NCI-H2227 (cell line): ENCODE measurements at regions not wholly inside any gene's neighbourhood (a gene's known extent, or its start where the extent isn't known, plus 50 kb on each side); places are given as distances from the start of the nearest gene placed in this dataset.

Experiments
- DNase-seq: peaks from one replicate; lab custom pipeline; 2025; ENCODE audit not compliant: unreplicated experiment; lab: John Stamatoyannopoulos, UW

DNA sequence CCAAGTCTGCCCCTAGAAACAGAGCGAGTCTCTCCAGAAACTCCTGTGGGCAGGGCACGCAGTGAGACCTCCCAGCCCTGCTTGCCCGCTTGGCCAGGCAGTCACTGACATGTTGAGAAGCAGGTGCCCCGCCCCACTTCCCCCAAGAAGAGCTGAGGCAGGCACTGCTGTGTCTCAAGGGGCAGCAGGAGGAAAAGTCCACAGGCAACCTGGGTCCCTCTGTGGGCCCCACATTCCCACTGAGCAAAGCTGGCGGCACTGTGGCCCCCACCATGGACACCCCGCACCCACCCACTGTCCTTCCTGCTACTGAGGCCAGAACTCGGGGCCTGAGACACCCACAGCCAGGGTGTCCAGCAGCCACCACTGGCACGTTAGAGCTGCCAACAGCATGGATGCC lies 137.3 kb upstream of the NKX1-1 start:
- DNase-seq = no peak

DNA sequence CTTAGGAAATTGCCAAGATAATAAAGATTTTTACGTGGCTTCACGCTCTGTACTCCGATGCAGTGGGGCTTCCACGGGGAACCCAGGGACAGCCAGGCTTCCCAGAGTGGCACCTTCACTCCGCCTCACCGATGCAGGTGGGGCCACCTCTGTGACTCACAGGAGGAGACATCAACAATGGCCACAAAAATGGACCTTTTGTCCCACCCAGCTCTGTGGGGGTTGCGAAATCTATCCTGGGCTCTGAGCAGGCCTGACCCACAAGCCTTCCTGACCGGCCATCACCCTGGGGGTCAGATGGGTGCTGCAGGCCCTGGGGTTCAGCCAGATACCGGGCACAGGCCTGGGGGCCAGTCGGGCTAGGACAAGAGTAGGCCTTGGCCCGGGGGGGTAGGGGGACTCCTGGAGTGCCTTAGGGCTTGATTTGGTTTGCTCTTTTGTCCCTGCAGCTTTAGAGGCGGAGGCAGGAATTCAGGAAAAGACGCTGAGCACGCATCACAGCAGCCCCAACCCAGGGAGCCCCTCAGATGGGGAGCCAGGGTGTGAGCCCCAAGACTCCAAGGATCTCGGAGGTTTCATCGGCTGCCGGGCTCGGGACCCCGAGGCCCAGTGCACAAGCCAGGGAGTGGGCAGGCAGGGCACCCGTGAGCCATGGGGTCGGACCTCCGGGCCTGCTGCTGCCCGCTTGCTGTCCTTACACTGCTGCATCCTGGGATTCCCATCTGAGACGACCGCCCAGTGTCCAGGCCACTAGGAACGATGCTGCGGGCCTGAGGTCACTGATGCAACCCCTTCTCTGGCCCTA lies 136.5 kb upstream of the NKX1-1 start:
- no peak for DNase-seq

- DNase-seq = no peak
Observed at GRCh38 chr4:1542226-1542490, 135.9 kb upstream of the NKX1-1 start.

DNA sequence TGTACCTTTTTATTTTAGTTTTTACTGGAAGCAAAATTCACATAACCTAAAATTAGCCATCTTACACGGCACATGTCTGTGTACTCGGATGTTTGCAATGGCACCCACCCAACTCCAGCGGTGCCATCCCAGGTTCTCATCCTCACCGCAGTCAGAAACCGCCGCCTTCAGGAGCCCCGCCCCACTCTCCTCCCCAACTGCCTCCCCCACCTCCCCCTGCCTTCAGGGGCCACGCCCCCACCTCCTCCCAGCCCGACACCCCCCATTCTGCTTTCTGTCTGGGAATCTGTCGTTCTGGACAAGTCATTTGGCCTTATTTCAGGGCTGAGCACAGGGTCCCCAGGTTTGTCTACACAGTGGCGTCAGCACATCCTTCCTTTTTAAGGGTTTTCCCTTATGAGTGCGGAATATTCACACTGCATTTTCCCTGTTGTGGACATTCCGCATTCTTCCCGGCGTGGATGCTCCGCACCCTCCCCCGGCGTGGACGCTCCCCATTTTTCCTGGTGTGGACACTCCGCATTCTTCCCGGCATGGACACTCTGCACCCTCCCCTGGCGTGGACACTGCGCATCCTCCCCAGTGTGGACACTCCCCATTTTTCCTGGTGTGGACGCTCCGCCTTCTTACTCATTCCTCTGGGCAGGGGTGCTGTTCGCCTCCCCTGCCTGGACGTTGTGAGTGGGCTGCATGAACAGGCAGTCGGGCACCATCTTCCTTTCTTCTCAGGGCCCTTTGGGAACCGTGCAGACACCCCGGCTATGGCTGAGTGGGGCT lies 135.4 kb upstream of the NKX1-1 start:
- no peak for DNase-seq

DNA sequence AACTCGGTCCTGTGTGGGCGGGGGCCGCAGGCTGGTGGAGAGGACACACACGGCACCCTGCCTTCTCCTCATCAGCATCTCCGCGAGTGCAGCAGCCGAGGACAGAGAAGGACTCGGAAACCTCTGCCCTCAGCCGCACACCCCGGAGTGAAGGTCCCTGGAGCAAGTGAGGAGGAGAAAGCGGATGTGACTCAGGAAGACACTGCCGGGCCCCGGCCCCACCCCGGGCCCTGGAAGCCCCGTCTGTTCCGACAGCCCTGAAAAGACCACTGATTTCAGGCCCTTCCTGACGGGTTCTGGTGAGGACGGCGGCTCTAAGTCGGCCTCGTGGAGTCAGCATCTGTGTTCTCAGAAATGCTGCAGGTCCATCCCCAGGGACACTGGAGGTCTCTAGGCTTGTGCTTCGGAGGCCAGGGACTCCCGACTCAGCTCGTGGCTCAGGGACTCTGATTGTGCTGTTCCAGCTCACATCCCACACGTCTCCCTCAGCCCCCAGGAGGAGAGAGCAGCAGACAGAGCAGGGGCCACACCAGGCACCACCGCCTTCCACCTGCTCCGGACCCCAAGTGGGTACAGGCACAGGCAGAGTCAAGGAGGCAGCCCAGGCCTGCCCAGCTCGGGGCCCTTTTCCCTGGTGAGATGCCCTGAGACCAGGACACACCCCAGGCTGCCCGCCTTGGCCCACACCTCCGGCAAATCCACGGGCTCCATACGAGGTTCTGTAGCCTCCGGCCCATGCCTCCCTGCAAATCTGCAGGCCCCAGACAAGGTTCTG lies 134.5 kb upstream of the NKX1-1 start:
- DNase-seq = no peak

DNA sequence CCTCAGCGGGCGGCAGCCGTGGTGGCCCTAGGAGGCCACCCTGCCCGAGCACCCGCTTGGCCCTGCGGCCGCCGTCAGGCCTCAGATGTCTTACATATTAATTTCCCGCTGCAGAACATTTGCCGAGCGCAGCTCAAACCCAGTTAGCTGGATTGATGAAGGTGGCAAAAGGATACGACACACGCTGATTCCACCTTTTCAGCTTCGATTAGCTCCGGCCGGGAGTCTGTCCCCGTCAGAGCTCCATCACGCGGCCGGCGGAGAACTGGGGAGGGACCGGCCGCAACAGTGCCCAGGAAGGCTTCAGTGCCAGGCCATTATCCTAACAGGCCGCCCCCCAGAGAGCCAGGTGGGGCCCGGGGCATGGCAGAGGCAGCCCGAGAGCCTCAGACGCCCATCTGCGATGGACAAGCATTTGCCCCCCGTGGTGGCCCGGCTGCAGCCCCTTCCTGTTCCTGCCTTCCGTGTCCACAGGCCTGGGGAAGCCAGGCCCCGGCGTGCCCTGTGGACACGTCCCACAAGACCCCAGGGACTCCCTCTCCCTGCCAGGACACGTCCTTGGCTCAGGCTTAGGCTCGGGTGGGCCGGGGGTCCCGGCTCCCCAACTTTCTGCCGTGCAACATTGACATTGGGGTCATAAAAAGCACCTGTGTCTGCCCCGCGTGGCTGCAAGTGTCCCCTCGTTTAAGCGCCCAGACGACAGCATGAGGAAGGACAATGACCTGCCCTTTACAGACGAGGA lies 133.8 kb upstream of the NKX1-1 start:
- DNase-seq = no peak

- DNase-seq = no peak
Observed at GRCh38 chr4:1538941-1539772, 132.9 kb upstream of the NKX1-1 start.

- no peak for DNase-seq
Observed at GRCh38 chr4:1538096-1538410, 131.8 kb upstream of the NKX1-1 start.

GRCh38 chr4:1537410-1538095 lies 131.3 kb upstream of the NKX1-1 start:
- no peak for DNase-seq

- DNase-seq = no peak
Observed at GRCh38 chr4:1536579-1537409, 130.6 kb upstream of the NKX1-1 start.

- no peak for DNase-seq
Observed at GRCh38 chr4:1535926-1536578, 129.8 kb upstream of the NKX1-1 start.

DNA sequence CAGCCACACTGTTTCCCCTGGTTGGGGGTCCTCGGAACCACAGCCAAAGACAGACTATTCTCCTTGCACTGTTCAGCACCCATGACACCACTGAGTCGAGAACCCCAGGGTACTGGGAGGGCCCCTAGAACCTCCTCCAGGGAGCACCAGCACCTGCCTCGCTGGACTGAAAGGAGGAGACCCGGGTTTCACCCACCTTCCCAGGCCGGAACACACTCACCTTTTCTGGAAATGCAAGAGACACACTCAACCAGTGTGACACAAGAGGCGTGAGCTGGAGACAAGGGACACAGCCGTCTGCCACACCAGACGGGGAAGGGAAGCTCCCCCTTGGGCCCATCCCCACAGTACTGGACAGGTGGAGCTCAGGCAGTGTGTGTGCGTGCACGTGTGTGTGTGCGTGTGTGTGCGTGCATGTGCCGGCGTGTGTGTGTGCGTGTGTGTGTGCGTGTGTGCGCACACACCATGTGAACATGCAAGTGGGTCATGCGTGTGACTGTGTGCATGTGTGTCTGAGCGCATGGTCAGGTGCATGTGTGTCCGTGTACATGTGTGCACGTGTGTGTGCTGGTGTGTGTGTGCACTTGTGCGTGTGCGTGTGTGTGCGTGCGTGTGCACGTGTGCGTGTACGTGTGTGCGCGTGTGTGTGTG lies 128.8 kb upstream of the NKX1-1 start:
- no peak for DNase-seq

- no peak for DNase-seq
Observed at GRCh38 chr4:1534095-1534872, 128.0 kb upstream of the NKX1-1 start.

DNA sequence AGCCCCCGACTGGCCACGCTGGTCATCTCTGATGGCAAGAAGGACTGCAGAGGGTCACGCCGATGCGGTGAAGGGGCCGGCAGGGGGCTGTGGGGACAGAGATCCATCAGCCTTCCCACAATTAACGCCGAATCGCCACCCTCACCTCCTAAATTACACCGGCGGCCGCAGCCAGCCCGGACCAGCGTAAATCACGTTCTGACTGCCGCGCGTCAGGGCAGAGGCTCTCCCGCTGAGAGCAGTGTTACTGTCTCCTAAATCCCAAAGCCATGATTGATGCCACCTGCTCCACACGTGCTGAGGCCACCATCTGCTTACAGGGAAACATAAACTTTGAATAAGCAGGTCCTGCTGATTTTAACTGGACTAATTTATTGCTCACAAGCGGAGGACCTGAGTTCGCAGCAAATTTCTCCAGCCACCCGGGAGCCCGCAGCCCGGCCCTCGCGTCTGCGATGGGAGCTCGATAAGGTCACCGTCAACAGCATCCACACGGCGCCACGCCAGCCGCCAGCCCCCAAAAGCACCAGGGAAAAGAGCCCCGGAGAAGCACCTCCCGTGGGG lies 127.3 kb upstream of the NKX1-1 start:
- DNase-seq = peak; percentile 27

GRCh38 chr4:1532549-1533395 lies 126.5 kb upstream of the NKX1-1 start:
- no peak for DNase-seq
